ENCODE measurements at regions not wholly inside any gene's neighbourhood (a gene's known extent, or its start where the extent isn't known, plus 50 kb on each side); places are given as distances from the start of the nearest gene placed in this dataset.

GRCh38 chr2:9714630-9715214, 83.9 kb upstream of the YWHAQ start:
- Histone ChIP-seq H3K27ac (peak overlapping the region in 1 of 2 donors; percentile 33), H3K9me3 (no peaks in the 10 kb centered on the region), H3K36me3 (no peaks in the 10 kb centered on the region), H3K4me3 (no peak overlapping the region), H3K27me3 (no peaks in the 10 kb centered on the region), H3K4me1 (no peaks in the 10 kb centered on the region)
- TF ChIP-seq, protein P1, sequence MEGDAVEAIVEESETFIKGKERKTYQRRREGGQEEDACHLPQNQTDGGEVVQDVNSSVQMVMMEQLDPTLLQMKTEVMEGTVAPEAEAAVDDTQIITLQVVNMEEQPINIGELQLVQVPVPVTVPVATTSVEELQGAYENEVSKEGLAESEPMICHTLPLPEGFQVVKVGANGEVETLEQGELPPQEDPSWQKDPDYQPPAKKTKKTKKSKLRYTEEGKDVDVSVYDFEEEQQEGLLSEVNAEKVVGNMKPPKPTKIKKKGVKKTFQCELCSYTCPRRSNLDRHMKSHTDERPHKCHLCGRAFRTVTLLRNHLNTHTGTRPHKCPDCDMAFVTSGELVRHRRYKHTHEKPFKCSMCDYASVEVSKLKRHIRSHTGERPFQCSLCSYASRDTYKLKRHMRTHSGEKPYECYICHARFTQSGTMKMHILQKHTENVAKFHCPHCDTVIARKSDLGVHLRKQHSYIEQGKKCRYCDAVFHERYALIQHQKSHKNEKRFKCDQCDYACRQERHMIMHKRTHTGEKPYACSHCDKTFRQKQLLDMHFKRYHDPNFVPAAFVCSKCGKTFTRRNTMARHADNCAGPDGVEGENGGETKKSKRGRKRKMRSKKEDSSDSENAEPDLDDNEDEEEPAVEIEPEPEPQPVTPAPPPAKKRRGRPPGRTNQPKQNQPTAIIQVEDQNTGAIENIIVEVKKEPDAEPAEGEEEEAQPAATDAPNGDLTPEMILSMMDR (IDR thresholded peaks at IDR 0.05): no peak
- ATAC-seq: peak; percentile 81
- no peak for DNase-seq
- intact Hi-C loops (cut with DNase I): no loop called here

DNA sequence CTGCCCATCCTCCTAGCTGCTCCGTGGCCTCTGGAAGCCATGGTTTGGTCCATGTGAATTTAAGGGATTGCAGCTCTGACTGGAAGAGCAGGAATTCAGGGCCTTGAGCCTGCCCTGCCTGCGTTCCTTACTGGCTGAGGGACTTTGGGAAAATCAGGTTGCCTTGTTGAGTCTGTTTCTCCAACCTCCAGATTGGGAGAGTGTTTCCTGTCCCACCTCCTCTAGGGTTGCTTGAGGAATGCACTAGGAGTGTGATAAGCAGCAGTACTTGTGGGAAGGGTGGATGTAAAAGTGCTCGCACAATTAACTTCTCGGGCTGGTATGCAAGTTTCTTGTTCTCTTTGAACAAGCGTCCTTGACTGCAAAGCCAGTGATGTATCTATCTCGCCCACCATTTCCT, 84.4 kb upstream of the YWHAQ start:
- Histone ChIP-seq H3K27me3 (no peaks in the 10 kb centered on the region), H3K9me3 (no peaks in the 10 kb centered on the region), H3K4me1 (no peaks in the 10 kb centered on the region), H3K36me3 (no peaks in the 10 kb centered on the region), H3K27ac (peak overlapping the region in 1 of 2 donors; percentile 33), H3K4me3 (no peak overlapping the region)
- ATAC-seq (peak; percentile 70), DNase-seq (no peak)
- TF ChIP-seq, protein P1 (IDR thresholded peaks at IDR 0.05): no peak
- intact Hi-C loops (cut with DNase I): no loop called here

DNA sequence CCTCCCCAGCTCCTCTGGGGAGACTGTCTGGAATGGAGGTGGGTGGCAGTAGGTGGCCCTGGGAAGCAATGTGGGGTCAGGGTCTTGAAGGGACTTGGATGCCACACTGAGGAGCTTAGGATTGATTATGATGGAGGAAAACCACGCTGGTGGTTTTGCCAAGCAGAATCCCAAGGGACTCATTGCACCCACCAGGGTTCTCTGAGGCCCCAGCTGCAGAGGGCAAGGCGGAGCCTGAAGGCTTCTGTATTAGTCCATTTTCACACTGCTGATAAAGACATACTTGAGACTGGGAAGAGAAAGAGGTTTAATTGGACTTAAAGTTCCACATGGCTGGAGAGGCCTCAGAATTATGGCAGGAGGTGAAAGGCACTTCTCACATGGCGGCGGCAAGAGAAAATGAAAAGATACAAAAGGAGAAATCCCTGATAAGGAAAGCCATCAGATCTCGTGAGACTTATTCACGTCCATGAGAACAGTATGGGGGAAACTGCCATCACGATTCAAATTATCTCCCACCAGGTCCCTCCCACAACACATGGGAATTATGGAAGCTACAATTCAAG, 87.2 kb upstream of the YWHAQ start:
- no peaks in the 10 kb centered on the region for H3K27me3 ChIP-seq
- no peaks in the 10 kb centered on the region for H3K9me3 ChIP-seq
- DNase-seq: no peak
- ATAC-seq: no peak
- H3K27ac ChIP-seq: no peak overlapping the region
- H3K4me3 ChIP-seq: no peak overlapping the region
- no peaks in the 10 kb centered on the region for H3K4me1 ChIP-seq
- intact Hi-C loops (cut with DNase I): no loop called here
- no peaks in the 10 kb centered on the region for H3K36me3 ChIP-seq
- TF ChIP-seq, protein P1 (IDR thresholded peaks at IDR 0.05): no peak

- intact Hi-C loops (cut with DNase I): no loop called here
- Histone ChIP-seq H3K4me3 (no peak overlapping the region), H3K36me3 (no peaks in the 10 kb centered on the region), H3K27ac (no peak overlapping the region), H3K9me3 (no peaks in the 10 kb centered on the region), H3K4me1 (no peaks in the 10 kb centered on the region), H3K27me3 (no peaks in the 10 kb centered on the region)
- DNase-seq (no peak), ATAC-seq (no peak)
- TF ChIP-seq, protein P1 (IDR thresholded peaks at IDR 0.05): no peak
Observed at GRCh38 chr2:9720352-9721093, 89.7 kb upstream of the YWHAQ start.

- Histone ChIP-seq H3K27ac (no peak overlapping the region), H3K4me1 (no peaks in the 10 kb centered on the region), H3K4me3 (no peak overlapping the region), H3K27me3 (no peaks in the 10 kb centered on the region), H3K36me3 (no peaks in the 10 kb centered on the region), H3K9me3 (no peaks in the 10 kb centered on the region)
- no peak for DNase-seq
- no peak for ATAC-seq
- intact Hi-C loops (cut with DNase I): no loop called here
- TF ChIP-seq, protein P1 (IDR thresholded peaks at IDR 0.05): no peak
Observed at GRCh38 chr2:9721344-9721743, 90.5 kb upstream of the YWHAQ start.

All from left lung (tissue), 4 donors.